Brain microvascular endothelial cell (primary cell): ENCODE measurements at regions not wholly inside any gene's neighbourhood (a gene's known extent, or its start where the extent isn't known, plus 50 kb on each side); places are given as distances from the start of the nearest gene placed in this dataset.

Experiments
- DNase-seq: peaks from one replicate; pipeline ENCODE4 v3.0.0-alpha.2; 2020
- H3K27ac ChIP-seq: fragments of 250-450 bp; sonication (Bioruptor Pico); 2 replicates; pipeline ENCODE4 v1.5.1; 2020; ENCODE audit warnings: mild to moderate bottlenecking, moderate library complexity
- H3K27me3 ChIP-seq: fragments of 250-450 bp; sonication (Bioruptor Pico); replicated peaks from 2 replicates; pipeline ENCODE4 v1.5.1; 2020; ENCODE audit warnings: mild to moderate bottlenecking
- H3K36me3 ChIP-seq: fragments of 250-450 bp; sonication (Bioruptor Pico); replicated peaks from 2 replicates; pipeline ENCODE4 v1.5.1; 2020; ENCODE audit warnings: mild to moderate bottlenecking
- H3K4me3 ChIP-seq: 2 replicates; pipeline ENCODE4 v1.5.1; 2011; ENCODE audit warnings: low read depth, mild to moderate bottlenecking, control low read depth, low read length, moderate library complexity
- CTCF ChIP-seq: IDR thresholded peaks from 2 replicates; pipeline ENCODE4 v1.5.1; 2011; ENCODE audit warnings: low read depth, mild to moderate bottlenecking, moderate library complexity, low read length, control low read depth, inconsistent platforms; ENCODE audit errors: missing control alignments
- in situ Hi-C: cut with HindIII; loops from 2 replicates; pipeline ENCODE4 v1.10.0; 2017; ENCODE audit warnings: low sequenced_read_pairs, low pct_ligation_motif_present

DNA sequence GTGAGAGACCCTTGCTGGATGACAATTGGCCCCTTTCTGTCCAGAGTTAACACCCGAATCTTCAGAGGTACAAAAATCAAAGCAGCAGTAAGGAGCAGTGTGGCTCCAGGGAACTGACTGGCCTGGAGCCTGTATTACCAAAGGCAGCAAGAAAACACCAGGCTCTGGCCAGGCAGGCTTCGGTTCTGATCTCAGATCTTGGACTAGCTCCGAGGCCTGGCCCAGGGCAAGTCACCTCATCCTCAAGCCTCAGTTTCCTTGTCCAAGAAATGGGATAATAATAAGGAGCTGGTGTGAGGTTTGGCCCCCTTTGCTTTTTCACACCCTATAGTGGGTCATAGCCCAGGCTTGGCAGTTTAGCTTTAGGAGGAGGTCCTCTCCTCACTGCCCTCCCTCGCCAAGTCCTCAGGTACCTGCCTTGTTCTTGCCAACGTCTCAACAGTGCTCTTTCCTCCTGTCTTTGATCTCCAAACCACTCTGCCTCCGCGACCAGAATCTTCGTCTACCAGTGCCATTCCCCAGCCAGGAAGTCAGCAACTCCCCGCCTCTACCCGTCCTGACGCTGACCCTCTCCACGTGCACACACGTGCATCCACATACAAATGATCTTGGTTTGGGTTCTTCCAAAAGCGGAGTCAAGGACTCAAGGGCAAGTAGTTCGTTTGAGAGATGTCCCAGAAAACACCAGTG, 82.6 kb upstream of the TLE3 start:
- Histone ChIP-seq H3K27ac (no peak overlapping the region), H3K36me3 (no peaks in the 10 kb centered on the region), H3K27me3 (no peaks in the 10 kb centered on the region), H3K4me3 (no peak overlapping the region)
- no peak for DNase-seq
- TF ChIP-seq CTCF: no peak
- in situ Hi-C loops: no loop called here

- Histone ChIP-seq H3K36me3 (no peaks in the 10 kb centered on the region), H3K4me3 (no peak overlapping the region), H3K27ac (no peak overlapping the region), H3K27me3 (no peaks in the 10 kb centered on the region)
- TF ChIP-seq CTCF: no peak
- DNase-seq: no peak
- in situ Hi-C loops: no loop called here
These were observed 81.7 kb upstream of the TLE3 start for GRCh38 chr15:70179309-70179892.

- no peak for TF ChIP-seq CTCF
- no peaks in the 10 kb centered on the region for H3K27me3 ChIP-seq
- DNase-seq: no peak
- no peaks in the 10 kb centered on the region for H3K36me3 ChIP-seq
- H3K27ac ChIP-seq: no peak overlapping the region
- in situ Hi-C loops: no loop called here
- H3K4me3 ChIP-seq: no peak overlapping the region
These were observed 80.8 kb upstream of the TLE3 start for GRCh38 chr15:70178335-70179084.

GRCh38 chr15:70172566-70173225, 75.0 kb upstream of the TLE3 start:
- TF ChIP-seq CTCF: no peak
- in situ Hi-C loops: no loop called here
- no peaks in the 10 kb centered on the region for H3K36me3 ChIP-seq
- H3K4me3 ChIP-seq: no peak overlapping the region
- H3K27ac ChIP-seq: no peak overlapping the region
- no peak for DNase-seq
- peaks cover 4% of the 10 kb centered on the region for H3K27me3 ChIP-seq

- in situ Hi-C loops: no loop called here
- no peak for TF ChIP-seq CTCF
- no peak overlapping the region for H3K4me3 ChIP-seq
- H3K27me3 ChIP-seq: peaks cover 4% of the 10 kb centered on the region
- H3K36me3 ChIP-seq: no peaks in the 10 kb centered on the region
- H3K27ac ChIP-seq: no peak overlapping the region
- no peak for DNase-seq
These were observed 74.4 kb upstream of the TLE3 start for GRCh38 chr15:70172124-70172523.
